ENCODE measurements at regions not wholly inside any gene's neighbourhood (a gene's known extent, or its start where the extent isn't known, plus 50 kb on each side); places are given as distances from the start of the nearest gene placed in this dataset.

DNA sequence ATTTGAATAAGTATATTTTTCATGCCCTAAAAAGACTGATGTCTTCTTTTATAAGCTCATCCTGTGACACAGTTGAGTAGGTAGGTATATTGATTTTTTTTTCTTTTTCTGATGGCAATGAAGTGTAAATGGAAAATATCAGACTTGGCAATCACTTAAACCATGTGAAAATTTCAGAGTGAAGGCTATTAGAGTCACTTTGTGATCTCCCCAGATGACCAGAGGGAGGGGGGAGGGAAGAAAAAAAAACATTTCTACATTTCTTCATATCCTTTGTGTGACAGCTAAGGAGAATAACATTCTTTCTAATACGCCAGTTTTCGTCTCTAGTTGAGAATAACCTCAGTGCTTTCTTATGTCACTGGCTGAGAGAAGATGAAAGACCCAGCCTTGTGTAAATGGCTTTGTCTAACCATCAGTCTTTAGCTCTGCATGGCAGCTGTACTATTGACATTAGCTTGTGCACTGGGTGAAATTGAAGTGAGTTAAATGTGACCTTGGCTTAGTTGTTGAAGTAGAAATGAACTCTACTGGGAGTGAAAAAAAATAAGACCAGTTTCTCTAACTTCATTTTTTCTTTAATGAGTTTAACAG lies 332.1 kb upstream of the DACH1 start:
- Mint-ChIP-seq H3K4me3 (no peak overlapping the region), H3K27ac (no peak overlapping the region), H3K36me3 (ENCODE audit: low read depth) (no peaks in the 10 kb centered on the region), H3K27me3 (no peaks in the 10 kb centered on the region), H3K4me1 (ENCODE audit: low read depth) (no peaks in the 10 kb centered on the region), H3K9me3 (no peaks in the 10 kb centered on the region)

DNA sequence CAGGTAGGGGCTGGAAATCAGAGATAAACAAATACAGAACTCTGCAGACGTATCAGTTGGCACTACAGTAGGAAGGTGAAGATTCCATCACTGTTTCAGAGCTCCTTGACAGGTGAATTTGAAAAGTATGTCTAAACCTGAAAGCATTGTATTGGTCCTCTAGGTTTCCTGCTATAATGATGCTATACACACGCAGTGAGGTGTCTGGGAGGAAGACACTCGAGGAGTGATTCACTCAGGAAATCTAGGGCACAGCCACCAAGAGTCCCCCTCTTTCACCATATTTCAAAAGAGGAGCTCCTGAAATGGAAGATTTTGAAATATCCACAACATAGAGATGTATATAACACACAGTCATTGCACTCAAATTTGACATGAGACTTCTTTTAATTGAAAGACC lies 331.0 kb upstream of the DACH1 start:
- Mint-ChIP-seq H3K9me3 (no peaks in the 10 kb centered on the region), H3K27ac (no peak overlapping the region), H3K4me3 (no peak overlapping the region), H3K36me3 (ENCODE audit: low read depth) (no peaks in the 10 kb centered on the region), H3K4me1 (ENCODE audit: low read depth) (no peaks in the 10 kb centered on the region), H3K27me3 (no peaks in the 10 kb centered on the region)

DNA sequence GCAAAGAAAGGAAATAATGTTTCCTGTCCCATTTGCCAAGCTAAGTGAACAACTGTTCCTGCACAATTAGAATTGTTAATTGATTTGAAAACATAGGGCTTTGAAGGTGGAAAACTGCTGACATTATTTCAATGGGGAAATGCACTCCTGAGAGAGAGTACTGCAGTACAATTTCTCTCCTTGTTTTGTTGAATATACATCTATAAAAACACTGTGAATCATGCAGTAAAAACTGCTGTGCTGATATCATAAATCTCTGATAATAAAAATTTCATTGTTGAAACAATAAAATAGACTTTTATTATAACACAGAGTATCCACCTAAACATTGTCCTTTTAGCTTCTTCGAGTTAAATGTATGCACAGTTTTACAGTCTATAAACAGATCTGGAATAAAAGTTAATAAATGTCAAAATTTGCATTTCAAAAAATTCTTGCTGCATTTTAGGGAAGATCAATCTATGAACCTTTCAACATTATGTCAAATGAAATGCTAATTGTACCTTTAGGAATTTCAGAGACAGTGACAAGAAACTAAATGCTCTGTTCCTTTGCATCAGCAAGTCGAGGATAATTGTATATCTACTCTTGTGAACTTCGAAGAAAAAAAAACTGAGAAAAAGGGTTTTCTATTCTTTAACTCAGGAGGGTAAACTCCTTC lies 328.2 kb upstream of the DACH1 start:
- H3K4me3 Mint-ChIP-seq = no peak overlapping the region
- H3K27me3 Mint-ChIP-seq = no peaks in the 10 kb centered on the region
- no peaks in the 10 kb centered on the region for H3K36me3 Mint-ChIP-seq (ENCODE audit: low read depth)
- no peak overlapping the region for H3K27ac Mint-ChIP-seq
- H3K4me1 Mint-ChIP-seq (ENCODE audit: low read depth) = no peaks in the 10 kb centered on the region
- no peaks in the 10 kb centered on the region for H3K9me3 Mint-ChIP-seq

DNA sequence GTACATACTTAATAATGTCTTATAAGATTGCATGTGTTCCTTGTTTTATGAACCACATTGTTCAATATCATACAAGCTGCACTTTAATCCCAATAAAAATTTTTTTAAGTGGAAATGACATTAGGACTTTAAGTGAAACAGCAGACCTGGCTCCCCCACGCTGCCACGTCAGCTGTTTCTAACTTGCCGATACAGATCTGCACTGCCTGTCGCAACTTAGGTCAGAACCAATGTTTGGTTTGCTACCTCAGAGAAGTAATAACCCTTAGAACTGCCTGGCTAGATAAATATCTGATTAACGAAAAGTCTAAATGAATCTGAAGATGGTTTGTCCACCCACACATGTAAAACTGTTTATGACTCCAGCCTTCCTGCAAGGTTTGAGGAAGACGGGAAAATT lies 327.5 kb upstream of the DACH1 start:
- no peaks in the 10 kb centered on the region for H3K36me3 Mint-ChIP-seq (ENCODE audit: low read depth)
- no peak overlapping the region for H3K4me3 Mint-ChIP-seq
- no peaks in the 10 kb centered on the region for H3K4me1 Mint-ChIP-seq (ENCODE audit: low read depth)
- no peak overlapping the region for H3K27ac Mint-ChIP-seq
- no peaks in the 10 kb centered on the region for H3K27me3 Mint-ChIP-seq
- H3K9me3 Mint-ChIP-seq = no peaks in the 10 kb centered on the region

DNA sequence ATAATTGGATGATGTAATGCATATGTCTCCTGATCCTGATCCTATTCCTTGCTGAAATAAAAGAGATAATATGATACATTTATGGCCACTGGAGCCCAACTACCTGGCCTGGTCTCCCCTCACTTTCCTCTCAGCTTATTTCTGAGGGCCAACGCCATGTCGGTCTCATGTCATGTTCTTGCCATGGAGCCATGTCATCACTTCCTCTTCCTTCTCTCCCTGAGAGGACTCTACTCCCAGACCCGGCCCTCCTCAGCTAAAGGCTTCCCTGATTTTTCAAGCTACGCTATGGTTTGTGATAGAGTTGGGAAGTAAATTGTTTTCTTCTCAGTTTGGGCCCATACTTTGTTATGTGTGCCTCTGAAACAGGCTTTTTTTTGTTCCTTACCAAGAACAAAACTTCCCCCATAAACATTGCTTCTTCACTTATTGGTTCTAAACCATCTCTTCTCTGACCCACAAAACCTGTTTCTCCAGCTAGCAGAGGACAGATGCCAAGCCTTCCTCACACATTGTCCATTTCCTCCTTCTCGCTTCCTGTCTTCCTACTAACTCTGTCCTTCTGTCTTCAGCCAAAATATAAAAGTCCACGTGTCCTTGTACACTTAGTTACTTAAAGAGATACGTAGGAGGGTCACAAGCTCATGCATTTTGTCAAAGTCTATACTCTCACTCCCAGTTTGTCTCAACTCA lies 319.9 kb upstream of the DACH1 start:
- Mint-ChIP-seq H3K27me3 (no peaks in the 10 kb centered on the region), H3K36me3 (ENCODE audit: low read depth) (no peaks in the 10 kb centered on the region), H3K4me1 (ENCODE audit: low read depth) (no peaks in the 10 kb centered on the region), H3K4me3 (no peak overlapping the region), H3K9me3 (peaks cover 7% of the 10 kb centered on the region), H3K27ac (no peak overlapping the region)

DNA sequence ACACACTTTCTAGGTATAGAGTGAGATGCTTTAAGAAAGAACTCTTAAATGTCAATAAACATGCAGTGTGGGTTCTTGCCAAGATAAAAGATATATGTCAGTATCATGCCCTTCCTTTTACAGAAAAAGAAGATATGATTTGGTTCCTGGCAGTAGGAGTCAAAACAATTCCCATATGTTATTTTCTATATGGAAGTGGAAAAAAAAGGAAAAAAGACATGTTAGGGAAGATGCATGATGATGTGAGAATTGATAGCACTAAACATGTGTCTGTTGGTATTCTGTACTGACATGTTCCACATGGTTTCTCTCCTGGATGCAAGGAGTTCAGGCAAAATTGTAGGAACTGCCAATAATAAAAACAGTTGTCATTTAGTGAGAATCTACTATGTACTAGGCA lies 318.8 kb upstream of the DACH1 start:
- H3K36me3 Mint-ChIP-seq (ENCODE audit: low read depth) = no peaks in the 10 kb centered on the region
- H3K27ac Mint-ChIP-seq = no peak overlapping the region
- H3K4me3 Mint-ChIP-seq = no peak overlapping the region
- H3K27me3 Mint-ChIP-seq = no peaks in the 10 kb centered on the region
- no peaks in the 10 kb centered on the region for H3K4me1 Mint-ChIP-seq (ENCODE audit: low read depth)
- H3K9me3 Mint-ChIP-seq = peaks cover 7% of the 10 kb centered on the region

DNA sequence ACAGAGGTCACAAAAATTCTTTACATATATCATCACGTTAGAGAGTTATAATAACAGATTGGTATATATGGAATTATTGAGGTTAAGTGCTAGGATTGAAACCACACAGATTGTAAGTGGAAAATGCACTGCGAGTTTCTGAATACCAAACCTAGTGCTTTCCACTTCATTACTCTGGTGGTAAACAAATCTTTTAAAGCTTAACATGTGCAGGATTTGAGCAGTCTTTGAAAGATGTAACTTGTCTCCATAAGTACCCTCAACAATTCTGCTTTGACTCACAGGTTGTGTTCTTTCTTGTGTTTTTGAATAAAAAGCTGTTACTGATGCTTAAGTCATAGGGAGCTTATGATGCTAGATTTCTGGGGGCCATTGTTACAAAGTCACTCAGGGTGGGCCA lies 314.7 kb upstream of the DACH1 start:
- H3K36me3 Mint-ChIP-seq (ENCODE audit: low read depth) = no peaks in the 10 kb centered on the region
- H3K9me3 Mint-ChIP-seq = peaks cover 7% of the 10 kb centered on the region
- H3K27me3 Mint-ChIP-seq = no peaks in the 10 kb centered on the region
- no peaks in the 10 kb centered on the region for H3K4me1 Mint-ChIP-seq (ENCODE audit: low read depth)
- H3K4me3 Mint-ChIP-seq = no peak overlapping the region
- no peak overlapping the region for H3K27ac Mint-ChIP-seq

DNA sequence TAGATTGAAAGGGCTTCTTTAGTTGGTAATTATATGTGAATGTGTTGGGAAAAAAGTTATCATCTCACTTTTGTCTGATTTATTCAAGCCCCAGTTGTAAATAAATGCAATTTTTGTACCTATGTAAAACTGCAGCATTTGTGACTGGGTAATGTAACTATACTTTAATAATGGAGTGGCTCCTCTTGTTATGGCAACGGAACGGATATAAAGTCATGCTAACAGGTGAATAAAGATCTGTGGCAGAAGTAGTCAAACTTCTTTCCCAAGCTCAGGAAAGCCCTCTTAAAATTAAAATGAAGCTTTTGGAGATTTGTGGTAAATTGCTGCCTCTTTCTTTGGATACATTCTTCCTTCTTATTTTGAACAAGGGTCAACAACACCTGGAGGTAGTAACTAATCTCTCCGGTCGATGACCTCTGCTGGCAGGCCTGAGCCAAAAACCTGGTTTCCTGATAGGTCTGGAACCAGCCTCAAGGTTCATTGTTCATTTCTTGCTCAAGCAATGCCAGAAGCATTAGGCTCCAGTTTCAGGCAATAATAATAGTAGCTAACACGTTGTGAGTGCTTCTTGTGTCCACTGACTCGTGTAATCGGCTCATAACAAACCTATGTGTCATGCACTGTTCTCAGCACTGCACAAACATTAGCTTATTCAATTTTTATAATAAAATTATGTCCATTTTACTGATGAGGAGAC lies 313.4 kb upstream of the DACH1 start:
- Mint-ChIP-seq H3K36me3 (ENCODE audit: low read depth) (no peaks in the 10 kb centered on the region), H3K4me3 (no peak overlapping the region), H3K9me3 (peaks cover 11% of the 10 kb centered on the region), H3K27me3 (no peaks in the 10 kb centered on the region), H3K27ac (no peak overlapping the region), H3K4me1 (ENCODE audit: low read depth) (no peaks in the 10 kb centered on the region)

DNA sequence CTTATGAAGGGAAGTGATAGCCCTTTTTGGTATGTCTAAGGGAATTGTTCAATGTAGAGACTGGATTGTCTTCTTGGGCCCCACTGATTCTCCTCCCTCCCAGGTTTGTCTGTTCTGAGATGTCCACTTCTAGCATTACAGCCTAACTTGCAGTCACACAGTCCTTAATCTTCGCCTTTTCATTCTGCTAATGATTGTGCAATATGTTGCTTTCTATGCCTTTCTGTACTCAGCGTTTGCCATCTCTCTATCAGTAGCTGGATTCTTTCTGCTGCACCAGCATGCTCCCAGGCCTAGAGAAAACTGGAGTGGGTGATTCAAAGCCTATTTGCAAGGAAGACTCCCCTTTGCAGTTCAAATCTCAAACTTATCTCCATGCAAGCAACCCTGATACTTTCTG lies 307.5 kb upstream of the DACH1 start:
- no peaks in the 10 kb centered on the region for H3K27me3 Mint-ChIP-seq
- peaks cover 5% of the 10 kb centered on the region for H3K9me3 Mint-ChIP-seq
- no peak overlapping the region for H3K4me3 Mint-ChIP-seq
- H3K4me1 Mint-ChIP-seq (ENCODE audit: low read depth) = no peaks in the 10 kb centered on the region
- no peak overlapping the region for H3K27ac Mint-ChIP-seq
- H3K36me3 Mint-ChIP-seq (ENCODE audit: low read depth) = no peaks in the 10 kb centered on the region

DNA sequence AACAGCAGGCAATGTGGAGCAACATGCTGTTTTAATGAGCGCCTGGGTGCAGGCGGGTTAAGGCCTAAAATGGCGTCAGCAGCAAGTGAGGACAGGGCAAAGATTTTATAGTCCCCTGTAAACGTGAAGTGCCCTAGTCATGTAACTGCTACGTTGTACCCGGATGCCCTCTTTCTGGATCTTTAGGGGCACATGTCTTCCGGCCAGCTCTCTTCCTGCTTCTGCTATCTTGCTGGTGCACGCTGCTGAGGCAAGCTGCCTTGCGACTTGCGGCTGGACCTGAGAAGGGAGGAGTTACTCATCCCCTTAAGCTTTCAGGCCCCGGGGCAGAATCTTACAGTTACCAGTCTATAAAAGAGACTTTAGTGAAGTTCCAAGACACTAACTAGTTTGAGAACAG lies 303.6 kb upstream of the DACH1 start:
- Mint-ChIP-seq H3K36me3 (ENCODE audit: low read depth) (no peaks in the 10 kb centered on the region), H3K27me3 (no peaks in the 10 kb centered on the region), H3K27ac (no peak overlapping the region), H3K4me1 (ENCODE audit: low read depth) (no peaks in the 10 kb centered on the region), H3K9me3 (peaks cover 2% of the 10 kb centered on the region), H3K4me3 (no peak overlapping the region)

DNA sequence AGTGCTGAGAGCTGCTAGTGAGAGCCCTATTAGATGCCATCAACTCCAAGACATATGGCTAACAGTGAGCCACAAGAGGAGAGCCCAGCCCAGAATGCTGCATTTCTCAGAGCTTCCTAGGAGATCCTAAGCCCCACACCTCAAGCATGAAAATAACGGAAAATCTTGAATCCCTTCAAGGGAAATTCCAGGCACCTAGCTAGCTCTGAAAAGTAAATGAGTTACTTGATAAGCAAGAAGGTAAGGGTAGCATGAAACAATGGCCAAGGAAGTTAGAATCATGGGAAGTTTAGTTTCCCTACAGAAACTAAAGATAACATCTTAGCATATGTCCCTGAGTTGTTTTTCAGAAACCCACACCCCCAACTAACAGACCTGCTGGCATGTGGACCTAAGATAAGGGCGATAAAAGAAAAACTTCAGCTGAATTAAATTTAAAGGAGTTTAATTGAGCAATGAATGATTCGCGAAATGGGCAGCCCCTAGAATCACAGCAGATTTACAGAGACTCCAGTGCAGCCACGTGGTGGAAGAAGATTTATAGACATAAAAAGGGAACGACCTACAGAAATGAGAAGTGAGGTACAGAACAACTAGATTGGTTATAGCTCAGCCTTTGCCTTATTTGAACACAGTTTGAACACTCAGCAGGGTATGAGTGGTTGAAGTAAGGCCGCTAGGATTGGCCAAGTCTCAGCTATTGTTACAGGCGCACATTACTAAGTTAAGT lies 301.3 kb upstream of the DACH1 start:
- Mint-ChIP-seq H3K9me3 (no peaks in the 10 kb centered on the region), H3K27ac (no peak overlapping the region), H3K27me3 (no peaks in the 10 kb centered on the region), H3K36me3 (ENCODE audit: low read depth) (no peaks in the 10 kb centered on the region), H3K4me1 (ENCODE audit: low read depth) (no peaks in the 10 kb centered on the region), H3K4me3 (no peak overlapping the region)

DNA sequence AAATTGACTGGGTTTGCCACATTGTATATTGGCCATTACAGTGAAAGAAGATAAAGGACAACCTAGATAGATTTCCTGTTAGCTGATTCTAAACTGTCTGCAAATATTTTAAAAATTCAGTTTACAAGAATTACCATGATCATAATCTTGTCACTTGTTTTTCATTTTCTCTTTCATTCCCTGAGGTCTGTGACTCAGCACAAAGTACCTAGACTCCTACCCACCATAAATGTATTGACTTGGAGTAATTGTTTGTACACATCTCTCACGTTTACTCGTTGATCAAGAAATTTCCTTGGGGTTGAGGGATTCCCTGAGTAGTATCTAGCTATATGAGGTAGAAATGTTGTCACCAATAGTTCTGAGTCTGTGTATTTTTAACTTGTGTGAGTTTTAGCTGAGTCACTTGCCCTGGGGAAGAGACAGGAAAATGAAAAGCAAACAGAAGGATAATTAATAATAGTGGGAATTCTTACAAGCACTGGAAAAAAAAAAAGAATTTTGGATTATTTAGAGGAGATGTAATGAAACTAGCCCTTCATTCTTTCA lies 299.2 kb upstream of the DACH1 start:
- H3K4me1 Mint-ChIP-seq (ENCODE audit: low read depth) = no peaks in the 10 kb centered on the region
- H3K27ac Mint-ChIP-seq = no peak overlapping the region
- H3K36me3 Mint-ChIP-seq (ENCODE audit: low read depth) = no peaks in the 10 kb centered on the region
- no peak overlapping the region for H3K4me3 Mint-ChIP-seq
- no peaks in the 10 kb centered on the region for H3K27me3 Mint-ChIP-seq
- no peaks in the 10 kb centered on the region for H3K9me3 Mint-ChIP-seq

DNA sequence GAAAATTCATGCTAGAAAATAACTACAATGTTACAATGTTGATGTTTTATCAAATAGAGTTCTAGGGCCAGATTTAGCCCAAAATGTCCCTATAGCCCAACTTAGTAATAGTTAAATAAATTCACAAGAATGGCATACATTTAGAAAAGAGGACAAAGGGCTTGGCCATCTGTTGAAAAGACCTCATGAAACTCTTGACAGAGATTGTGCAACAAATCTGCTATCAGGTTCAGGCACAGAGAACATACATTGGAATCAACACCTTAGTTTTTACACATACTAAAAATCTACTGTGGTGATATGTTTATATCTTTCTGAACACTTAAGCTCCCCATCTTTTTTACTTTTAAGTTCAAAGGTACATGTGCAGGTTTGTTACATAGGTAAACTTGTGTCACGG lies 298.3 kb upstream of the DACH1 start:
- no peaks in the 10 kb centered on the region for H3K9me3 Mint-ChIP-seq
- H3K4me3 Mint-ChIP-seq = no peak overlapping the region
- no peaks in the 10 kb centered on the region for H3K4me1 Mint-ChIP-seq (ENCODE audit: low read depth)
- H3K27me3 Mint-ChIP-seq = no peaks in the 10 kb centered on the region
- H3K27ac Mint-ChIP-seq = no peak overlapping the region
- no peaks in the 10 kb centered on the region for H3K36me3 Mint-ChIP-seq (ENCODE audit: low read depth)

DNA sequence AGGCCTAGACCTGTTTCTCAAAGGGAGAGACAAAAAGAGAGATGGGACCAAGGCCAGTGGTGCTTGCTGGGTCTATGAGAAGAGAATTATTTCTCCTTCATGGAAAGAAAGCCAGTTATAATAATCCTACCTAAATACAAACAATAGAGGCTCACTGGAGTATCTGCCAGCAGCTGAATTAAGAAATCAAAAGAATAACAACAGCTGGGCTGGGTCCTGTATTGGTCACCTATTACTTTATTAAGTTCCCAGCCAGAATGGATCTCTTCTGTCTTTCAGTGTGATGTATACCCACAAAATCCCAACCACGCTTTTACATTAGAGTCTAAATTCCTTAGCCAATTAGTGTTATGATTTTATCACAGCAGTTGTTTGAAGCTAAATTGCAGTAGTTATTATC lies 297.8 kb upstream of the DACH1 start:
- Mint-ChIP-seq H3K4me3 (no peak overlapping the region), H3K36me3 (ENCODE audit: low read depth) (no peaks in the 10 kb centered on the region), H3K27ac (no peak overlapping the region), H3K27me3 (no peaks in the 10 kb centered on the region), H3K4me1 (ENCODE audit: low read depth) (no peaks in the 10 kb centered on the region), H3K9me3 (no peaks in the 10 kb centered on the region)

DNA sequence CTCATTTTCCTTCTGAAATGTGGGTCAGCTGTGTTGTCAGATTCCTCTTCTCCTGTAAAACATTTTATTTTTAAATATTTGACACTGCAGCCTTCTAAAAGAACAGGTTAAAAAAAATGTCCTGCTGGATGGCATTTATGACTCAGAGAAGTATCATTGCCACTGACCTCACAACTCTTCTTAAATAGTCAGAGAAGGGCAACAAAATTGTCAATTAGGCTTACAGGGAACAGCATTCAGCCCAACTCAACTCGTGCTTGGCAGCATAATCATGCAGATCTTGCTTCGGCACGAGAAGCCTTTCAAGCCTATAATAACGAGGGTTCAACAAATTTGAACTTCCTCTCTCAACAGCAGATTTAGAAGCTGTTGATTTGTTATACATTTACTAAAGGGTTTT lies 296.7 kb upstream of the DACH1 start:
- Mint-ChIP-seq H3K27me3 (no peaks in the 10 kb centered on the region), H3K9me3 (no peaks in the 10 kb centered on the region), H3K36me3 (ENCODE audit: low read depth) (no peaks in the 10 kb centered on the region), H3K4me1 (ENCODE audit: low read depth) (no peaks in the 10 kb centered on the region), H3K4me3 (no peak overlapping the region), H3K27ac (no peak overlapping the region)

All from stimulated activated naive CD8-positive, alpha-beta T cell treated with anti-CD3 and anti-CD28 coated beads, Interleukin-15, Interleukin-2, amounts not matched to agents 100 ng/mL and 50 ng/mL, for 24 hours (primary cell).